KMS-11 (cell line): ENCODE measurements at regions not wholly inside any gene's neighbourhood (a gene's known extent, or its start where the extent isn't known, plus 50 kb on each side); places are given as distances from the start of the nearest gene placed in this dataset.

ENCODE experiments used
- H2AFZ ChIP-seq: fragments of 200-600 bp; sonication (generic); 2 replicates; pipeline ENCODE4 v1.6.1; 2016; ENCODE audit warnings: antibody characterized with exemption, mixed run types, low read depth
- H3K27ac ChIP-seq: fragments of 200-600 bp; sonication (generic); 2 replicates; pipeline ENCODE4 v1.6.1; 2016; ENCODE audit warnings: mild to moderate bottlenecking, mixed run types
- H3K27me3 ChIP-seq: fragments of 200-600 bp; sonication (generic); 2 replicates; pipeline ENCODE4 v1.6.1; 2017; ENCODE audit warnings: mild to moderate bottlenecking, low read depth, mixed run types, moderate library complexity; ENCODE audit not compliant: insufficient read depth
- H3K36me3 ChIP-seq: fragments of 200-600 bp; sonication (generic); 2 replicates; pipeline ENCODE4 v1.6.1; 2017; ENCODE audit warnings: mild to moderate bottlenecking, mixed run types; ENCODE audit not compliant: insufficient read depth
- H3K4me1 ChIP-seq: fragments of 200-600 bp; sonication (generic); 2 replicates; pipeline ENCODE4 v1.6.1; 2016; ENCODE audit warnings: mild to moderate bottlenecking, low read depth, mixed run types; ENCODE audit not compliant: poor library complexity, severe bottlenecking
- H3K4me2 ChIP-seq: fragments of 200-600 bp; sonication (generic); 2 replicates; pipeline ENCODE4 v1.7.0; 2016; ENCODE audit warnings: mild to moderate bottlenecking, mixed run types
- H3K4me3 ChIP-seq: fragments of 200-600 bp; sonication (generic); IDR thresholded peaks from 2 replicates; pipeline ENCODE4 v1.6.1; 2017; ENCODE audit warnings: low read depth, low read length, mixed read lengths; ENCODE audit not compliant: insufficient read depth
- H3K79me2 ChIP-seq: fragments of 200-600 bp; sonication (generic); 2 replicates; pipeline ENCODE4 v1.6.1; 2016; ENCODE audit warnings: low read depth, mixed run types; ENCODE audit not compliant: insufficient read depth
- H3K9ac ChIP-seq: fragments of 200-600 bp; sonication (generic); 2 replicates; pipeline ENCODE4 v1.6.1; 2016; ENCODE audit warnings: mild to moderate bottlenecking, mixed run types
- H4K20me1 ChIP-seq: fragments of 200-600 bp; sonication (generic); 2 replicates; pipeline ENCODE4 v1.6.1; 2016; ENCODE audit warnings: mild to moderate bottlenecking, mixed run types; ENCODE audit not compliant: insufficient read depth
- TF ChIP-seq, protein P1 (sequence below): fragments of 200-600 bp; sonication (generic); conservative IDR thresholded peaks from 2 replicates; pipeline ENCODE4 v1.6.1; 2017; ENCODE audit warnings: low read depth, mild to moderate bottlenecking, antibody characterized with exemption, low read length, moderate library complexity, mixed read lengths

DNA sequence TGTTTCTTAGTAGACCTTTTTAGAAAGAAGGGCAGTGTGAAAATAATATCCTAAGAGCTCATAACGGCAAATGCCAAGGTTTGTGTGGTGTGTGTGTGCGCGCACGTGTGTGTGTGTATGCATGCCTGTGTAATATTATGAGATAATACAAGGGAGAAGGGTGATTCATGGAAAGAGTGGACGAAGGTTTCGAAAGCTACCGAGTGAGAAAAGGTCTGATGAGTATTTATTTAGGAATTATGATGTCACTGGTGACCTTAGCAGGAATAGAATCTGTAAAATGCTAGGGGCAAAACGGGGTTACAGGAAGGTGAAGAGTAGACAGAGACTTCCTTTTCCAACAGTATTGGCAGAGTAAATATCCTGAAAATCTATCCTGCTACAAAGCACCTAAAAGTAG, 107.3 kb downstream of the AHR start:
- TF ChIP-seq, protein P1, sequence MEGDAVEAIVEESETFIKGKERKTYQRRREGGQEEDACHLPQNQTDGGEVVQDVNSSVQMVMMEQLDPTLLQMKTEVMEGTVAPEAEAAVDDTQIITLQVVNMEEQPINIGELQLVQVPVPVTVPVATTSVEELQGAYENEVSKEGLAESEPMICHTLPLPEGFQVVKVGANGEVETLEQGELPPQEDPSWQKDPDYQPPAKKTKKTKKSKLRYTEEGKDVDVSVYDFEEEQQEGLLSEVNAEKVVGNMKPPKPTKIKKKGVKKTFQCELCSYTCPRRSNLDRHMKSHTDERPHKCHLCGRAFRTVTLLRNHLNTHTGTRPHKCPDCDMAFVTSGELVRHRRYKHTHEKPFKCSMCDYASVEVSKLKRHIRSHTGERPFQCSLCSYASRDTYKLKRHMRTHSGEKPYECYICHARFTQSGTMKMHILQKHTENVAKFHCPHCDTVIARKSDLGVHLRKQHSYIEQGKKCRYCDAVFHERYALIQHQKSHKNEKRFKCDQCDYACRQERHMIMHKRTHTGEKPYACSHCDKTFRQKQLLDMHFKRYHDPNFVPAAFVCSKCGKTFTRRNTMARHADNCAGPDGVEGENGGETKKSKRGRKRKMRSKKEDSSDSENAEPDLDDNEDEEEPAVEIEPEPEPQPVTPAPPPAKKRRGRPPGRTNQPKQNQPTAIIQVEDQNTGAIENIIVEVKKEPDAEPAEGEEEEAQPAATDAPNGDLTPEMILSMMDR = no peak
- no peak overlapping the region for H3K4me2 ChIP-seq

DNA sequence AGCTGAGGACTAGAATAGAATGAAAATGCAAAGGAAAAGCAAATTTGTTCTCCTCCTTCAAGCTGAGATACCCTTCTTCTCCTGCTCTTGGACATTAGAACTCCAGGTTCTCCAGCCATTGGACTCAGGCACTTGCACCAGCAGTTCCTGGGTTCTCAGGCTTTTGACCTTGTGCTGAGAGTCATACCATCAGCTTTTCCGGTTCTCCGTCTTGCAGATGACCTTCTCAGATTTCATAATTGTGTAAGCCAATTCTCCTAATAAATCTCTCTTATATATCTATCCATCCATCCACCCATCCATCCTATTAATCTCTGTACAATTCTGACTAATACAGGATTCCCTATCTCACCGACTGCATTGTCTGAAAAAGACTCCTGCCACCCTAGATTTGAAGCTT, 108.3 kb downstream of the AHR start:
- TF ChIP-seq, protein P1 = no peak
- Histone ChIP-seq H3K4me3 (no peak overlapping the region), H3K27ac (no peak overlapping the region), H3K4me2 (no peak overlapping the region), H3K9ac (no peak overlapping the region), H3K36me3 (no peaks in the 10 kb centered on the region), H3K4me1 (peaks cover 66% of the 10 kb centered on the region), H2AFZ (no peak overlapping the region), H4K20me1 (no peaks in the 10 kb centered on the region), H3K27me3 (no peaks in the 10 kb centered on the region), H3K79me2 (no peaks in the 10 kb centered on the region)

More for the DNA sequence above, 107.3 kb downstream of the AHR start:
- no peak overlapping the region for H2AFZ ChIP-seq
- H3K27ac ChIP-seq = no peak overlapping the region
- no peak overlapping the region for H3K4me3 ChIP-seq
- H4K20me1 ChIP-seq = no peaks in the 10 kb centered on the region
- H3K27me3 ChIP-seq = no peaks in the 10 kb centered on the region
- no peaks in the 10 kb centered on the region for H3K79me2 ChIP-seq
- H3K36me3 ChIP-seq = no peaks in the 10 kb centered on the region
- H3K9ac ChIP-seq = no peak overlapping the region
- H3K4me1 ChIP-seq = peaks cover 57% of the 10 kb centered on the region

DNA sequence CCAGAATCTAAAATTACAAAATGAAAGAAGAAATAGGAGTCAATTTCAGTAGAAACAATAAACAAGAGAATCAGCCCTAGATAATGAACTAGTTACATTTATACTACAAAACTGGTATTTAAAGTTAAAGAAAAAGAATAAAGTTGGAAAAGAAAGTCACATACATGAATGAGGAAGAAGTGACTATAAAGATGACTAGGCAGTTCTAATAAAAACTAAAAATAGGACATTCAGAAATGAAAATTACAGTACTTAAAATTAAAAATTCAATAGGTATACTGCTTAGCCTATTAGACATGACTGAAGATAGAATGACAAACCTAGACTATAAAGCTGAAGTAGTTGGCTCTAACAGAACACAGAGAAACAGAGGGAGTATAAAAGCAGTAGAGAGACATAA, 108.8 kb downstream of the AHR start:
- Histone ChIP-seq H4K20me1 (no peaks in the 10 kb centered on the region), H3K4me2 (no peak overlapping the region), H2AFZ (no peak overlapping the region), H3K4me3 (no peak overlapping the region), H3K27me3 (no peaks in the 10 kb centered on the region), H3K36me3 (no peaks in the 10 kb centered on the region), H3K9ac (no peak overlapping the region), H3K27ac (no peak overlapping the region), H3K79me2 (no peaks in the 10 kb centered on the region), H3K4me1 (peaks cover 66% of the 10 kb centered on the region)
- TF ChIP-seq, protein P1 = no peak

DNA sequence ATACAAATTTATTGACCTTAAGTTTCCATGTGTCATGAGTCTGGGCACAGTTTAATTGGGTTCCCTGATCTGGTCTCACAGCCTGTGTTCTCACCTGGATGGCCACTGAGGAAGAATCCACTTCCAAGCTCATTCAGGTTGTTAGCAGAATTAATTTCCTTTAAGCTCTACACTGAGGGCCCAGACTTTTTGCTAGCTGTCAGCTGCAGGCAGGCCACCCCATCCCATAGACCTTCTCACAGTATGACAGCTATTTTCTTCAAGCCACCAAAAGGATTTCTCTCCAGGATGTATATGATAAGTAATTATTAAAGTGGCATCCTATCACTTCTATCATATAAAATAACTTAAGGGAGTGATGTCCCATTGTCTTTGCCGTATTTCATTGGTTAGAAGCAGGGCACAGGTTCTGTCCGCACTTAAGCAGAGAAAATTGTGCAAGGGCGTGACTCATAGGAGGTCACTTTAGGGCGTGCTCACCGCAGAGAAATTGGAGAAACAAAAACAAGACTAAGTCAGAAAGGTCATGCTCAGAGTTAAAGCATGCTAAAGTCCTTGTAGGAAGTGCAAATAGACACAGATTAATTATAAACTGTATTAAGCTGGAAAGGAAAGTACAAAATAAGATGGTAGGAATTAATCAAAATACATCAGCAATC, 109.9 kb downstream of the AHR start:
- no peaks in the 10 kb centered on the region for H3K27me3 ChIP-seq
- H3K36me3 ChIP-seq = no peaks in the 10 kb centered on the region
- H2AFZ ChIP-seq = no peak overlapping the region
- H3K4me3 ChIP-seq = no peak overlapping the region
- H3K27ac ChIP-seq = no peak overlapping the region
- no peaks in the 10 kb centered on the region for H4K20me1 ChIP-seq
- H3K79me2 ChIP-seq = no peaks in the 10 kb centered on the region
- no peak overlapping the region for H3K4me2 ChIP-seq
- TF ChIP-seq, protein P1 = no peak
- peaks cover 66% of the 10 kb centered on the region for H3K4me1 ChIP-seq
- H3K9ac ChIP-seq = no peak overlapping the region
